Activated naive CD8-positive, alpha-beta T cell treated with anti-CD3 and anti-CD28 coated beads, Interleukin-2, amount 50 U/mL, for 24 hours (primary cell): ENCODE measurements at regions not wholly inside any gene's neighbourhood (a gene's known extent, or its start where the extent isn't known, plus 50 kb on each side); places are given as distances from the start of the nearest gene placed in this dataset.

ENCODE experiments used
- ATAC-seq: fragments of 150-1000 bp; cut with Tn5 transposase; one replicate; pipeline ENCODE4 v1.10.0; 2021
- DNase-seq: peaks from one replicate; pipeline ENCODE4 v3.0.0; 2021
- H3K27ac Mint-ChIP-seq: one replicate; pipeline ENCODE4 v1.8.0; 2021; ENCODE audit warnings: mild to moderate bottlenecking, mixed read lengths
- H3K27me3 Mint-ChIP-seq: one replicate; pipeline ENCODE4 v1.8.0; 2021; ENCODE audit warnings: mixed read lengths
- H3K36me3 Mint-ChIP-seq: one replicate; pipeline ENCODE4 v1.8.0; 2021; ENCODE audit warnings: low read depth, mixed read lengths
- H3K4me1 Mint-ChIP-seq: one replicate; pipeline ENCODE4 v1.8.0; 2021; ENCODE audit warnings: mixed read lengths
- H3K4me3 Mint-ChIP-seq: one replicate; pipeline ENCODE4 v1.8.0; 2021; ENCODE audit warnings: mild to moderate bottlenecking, moderate library complexity, mixed read lengths
- H3K9me3 Mint-ChIP-seq: one replicate; pipeline ENCODE4 v1.8.0; 2021; ENCODE audit warnings: mixed read lengths

GRCh38 chr2:156709091-156709490, 272.9 kb downstream of the GPD2 start:
- ATAC-seq, result no peak
- no peak for DNase-seq
- Mint-ChIP-seq H3K27me3 (peaks cover 5% of the 10 kb centered on the region), H3K4me3 (no peak overlapping the region), H3K27ac (no peak overlapping the region), H3K9me3 (no peaks in the 10 kb centered on the region), H3K4me1 (no peaks in the 10 kb centered on the region), H3K36me3 (no peaks in the 10 kb centered on the region)

- Mint-ChIP-seq H3K4me3 (no peak overlapping the region), H3K4me1 (no peaks in the 10 kb centered on the region), H3K27me3 (peaks cover 5% of the 10 kb centered on the region), H3K9me3 (no peaks in the 10 kb centered on the region), H3K27ac (no peak overlapping the region), H3K36me3 (no peaks in the 10 kb centered on the region)
- ATAC-seq, result no peak
- DNase-seq, result no peak
These were observed 282.9 kb downstream of the GPD2 start for GRCh38 chr2:156719036-156719435.

GRCh38 chr2:156727867-156728266, 291.7 kb downstream of the GPD2 start:
- H3K27me3 Mint-ChIP-seq, result peaks cover 5% of the 10 kb centered on the region
- H3K9me3 Mint-ChIP-seq, result no peaks in the 10 kb centered on the region
- ATAC-seq, result no peak
- H3K4me3 Mint-ChIP-seq, result no peak overlapping the region
- H3K36me3 Mint-ChIP-seq, result no peaks in the 10 kb centered on the region
- no peak overlapping the region for H3K27ac Mint-ChIP-seq
- no peak for DNase-seq
- H3K4me1 Mint-ChIP-seq, result no peaks in the 10 kb centered on the region

GRCh38 chr2:156728328-156728727, 292.1 kb downstream of the GPD2 start:
- no peaks in the 10 kb centered on the region for H3K36me3 Mint-ChIP-seq
- H3K27ac Mint-ChIP-seq, result no peak overlapping the region
- H3K9me3 Mint-ChIP-seq, result no peaks in the 10 kb centered on the region
- no peak overlapping the region for H3K4me3 Mint-ChIP-seq
- H3K27me3 Mint-ChIP-seq, result peaks cover 5% of the 10 kb centered on the region
- no peak for DNase-seq
- no peaks in the 10 kb centered on the region for H3K4me1 Mint-ChIP-seq
- no peak for ATAC-seq

GRCh38 chr2:156731506-156731905, 295.3 kb downstream of the GPD2 start:
- ATAC-seq (no peak), DNase-seq (no peak)
- Mint-ChIP-seq H3K4me1 (no peaks in the 10 kb centered on the region), H3K36me3 (no peaks in the 10 kb centered on the region), H3K4me3 (no peak overlapping the region), H3K9me3 (no peaks in the 10 kb centered on the region), H3K27ac (no peak overlapping the region), H3K27me3 (peaks cover 5% of the 10 kb centered on the region)

GRCh38 chr2:156736950-156737349, 300.8 kb downstream of the GPD2 start:
- no peak overlapping the region for H3K4me3 Mint-ChIP-seq
- no peak for ATAC-seq
- H3K27ac Mint-ChIP-seq, result no peak overlapping the region

GRCh38 chr2:156739301-156739700, 303.1 kb downstream of the GPD2 start:
- peaks cover 2% of the 10 kb centered on the region for H3K27me3 Mint-ChIP-seq
- H3K4me1 Mint-ChIP-seq, result no peaks in the 10 kb centered on the region
- H3K36me3 Mint-ChIP-seq, result no peaks in the 10 kb centered on the region
- H3K9me3 Mint-ChIP-seq, result no peaks in the 10 kb centered on the region
- no peak overlapping the region for H3K27ac Mint-ChIP-seq
- no peak for DNase-seq
- H3K4me3 Mint-ChIP-seq, result no peak overlapping the region
- no peak for ATAC-seq

More at GRCh38 chr2:156736950-156737349, 300.8 kb downstream of the GPD2 start:
- no peaks in the 10 kb centered on the region for H3K9me3 Mint-ChIP-seq
- H3K4me1 Mint-ChIP-seq, result no peaks in the 10 kb centered on the region
- peaks cover 2% of the 10 kb centered on the region for H3K27me3 Mint-ChIP-seq
- no peak for DNase-seq
- H3K36me3 Mint-ChIP-seq, result no peaks in the 10 kb centered on the region

GRCh38 chr2:156745619-156746018, 309.4 kb downstream of the GPD2 start:
- H3K36me3 Mint-ChIP-seq, result no peaks in the 10 kb centered on the region
- H3K4me1 Mint-ChIP-seq, result no peaks in the 10 kb centered on the region
- H3K27ac Mint-ChIP-seq, result no peak overlapping the region

GRCh38 chr2:156748221-156748620, 312.0 kb downstream of the GPD2 start:
- H3K27ac Mint-ChIP-seq, result no peak overlapping the region
- no peaks in the 10 kb centered on the region for H3K9me3 Mint-ChIP-seq
- H3K4me1 Mint-ChIP-seq, result no peaks in the 10 kb centered on the region
- H3K36me3 Mint-ChIP-seq, result no peaks in the 10 kb centered on the region
- H3K27me3 Mint-ChIP-seq, result no peaks in the 10 kb centered on the region
- ATAC-seq (no peak), DNase-seq (no peak)
- H3K4me3 Mint-ChIP-seq, result no peak overlapping the region

More at GRCh38 chr2:156745619-156746018, 309.4 kb downstream of the GPD2 start:
- Mint-ChIP-seq H3K9me3 (no peaks in the 10 kb centered on the region), H3K4me3 (no peak overlapping the region), H3K27me3 (no peaks in the 10 kb centered on the region)
- no peak for DNase-seq
- no peak for ATAC-seq

GRCh38 chr2:156752042-156752441, 315.9 kb downstream of the GPD2 start:
- no peak overlapping the region for H3K27ac Mint-ChIP-seq
- no peaks in the 10 kb centered on the region for H3K4me1 Mint-ChIP-seq
- no peak overlapping the region for H3K4me3 Mint-ChIP-seq
- no peaks in the 10 kb centered on the region for H3K36me3 Mint-ChIP-seq
- H3K9me3 Mint-ChIP-seq, result no peaks in the 10 kb centered on the region
- no peak for DNase-seq
- ATAC-seq, result no peak
- H3K27me3 Mint-ChIP-seq, result no peaks in the 10 kb centered on the region

GRCh38 chr2:156753766-156754165, 317.6 kb downstream of the GPD2 start:
- ATAC-seq (no peak), DNase-seq (no peak)
- no peaks in the 10 kb centered on the region for H3K27me3 Mint-ChIP-seq
- H3K36me3 Mint-ChIP-seq, result no peaks in the 10 kb centered on the region
- H3K27ac Mint-ChIP-seq, result no peak overlapping the region
- H3K9me3 Mint-ChIP-seq, result no peaks in the 10 kb centered on the region
- H3K4me3 Mint-ChIP-seq, result no peak overlapping the region
- no peaks in the 10 kb centered on the region for H3K4me1 Mint-ChIP-seq

GRCh38 chr2:156756516-156756915, 320.3 kb downstream of the GPD2 start:
- no peak for ATAC-seq
- Mint-ChIP-seq H3K4me1 (no peaks in the 10 kb centered on the region), H3K27me3 (no peaks in the 10 kb centered on the region), H3K27ac (no peak overlapping the region), H3K4me3 (no peak overlapping the region), H3K9me3 (no peaks in the 10 kb centered on the region), H3K36me3 (no peaks in the 10 kb centered on the region)
- no peak for DNase-seq

- no peak for ATAC-seq
- no peaks in the 10 kb centered on the region for H3K9me3 Mint-ChIP-seq
- DNase-seq, result no peak
- no peaks in the 10 kb centered on the region for H3K27me3 Mint-ChIP-seq
- H3K4me1 Mint-ChIP-seq, result no peaks in the 10 kb centered on the region
- no peaks in the 10 kb centered on the region for H3K36me3 Mint-ChIP-seq
- no peak overlapping the region for H3K4me3 Mint-ChIP-seq
- H3K27ac Mint-ChIP-seq, result no peak overlapping the region
These were observed 327.0 kb downstream of the GPD2 start for GRCh38 chr2:156763174-156763573.

- ATAC-seq, result no peak
- DNase-seq, result no peak
- peaks cover 11% of the 10 kb centered on the region for H3K9me3 Mint-ChIP-seq
- H3K27me3 Mint-ChIP-seq, result no peaks in the 10 kb centered on the region
- no peak overlapping the region for H3K27ac Mint-ChIP-seq
- no peak overlapping the region for H3K4me3 Mint-ChIP-seq
- no peaks in the 10 kb centered on the region for H3K36me3 Mint-ChIP-seq
- H3K4me1 Mint-ChIP-seq, result no peaks in the 10 kb centered on the region
These were observed 328.9 kb downstream of the GPD2 start for GRCh38 chr2:156765043-156765442.

- no peaks in the 10 kb centered on the region for H3K36me3 Mint-ChIP-seq
- no peak overlapping the region for H3K27ac Mint-ChIP-seq
- no peak overlapping the region for H3K4me3 Mint-ChIP-seq
- no peak for ATAC-seq
- no peaks in the 10 kb centered on the region for H3K4me1 Mint-ChIP-seq
- H3K27me3 Mint-ChIP-seq, result no peaks in the 10 kb centered on the region
- peaks cover 15% of the 10 kb centered on the region for H3K9me3 Mint-ChIP-seq
- no peak for DNase-seq
These were observed 329.3 kb downstream of the GPD2 start for GRCh38 chr2:156765450-156765849.

- H3K36me3 Mint-ChIP-seq, result no peaks in the 10 kb centered on the region
- no peak for DNase-seq
- H3K9me3 Mint-ChIP-seq, result peaks cover 15% of the 10 kb centered on the region
- H3K27me3 Mint-ChIP-seq, result no peaks in the 10 kb centered on the region
- no peak overlapping the region for H3K27ac Mint-ChIP-seq
- no peak for ATAC-seq
- H3K4me3 Mint-ChIP-seq, result no peak overlapping the region
- no peaks in the 10 kb centered on the region for H3K4me1 Mint-ChIP-seq
These were observed 333.6 kb downstream of the GPD2 start for GRCh38 chr2:156769802-156770201.
